ENCODE measurements at regions not wholly inside any gene's neighbourhood (a gene's known extent, or its start where the extent isn't known, plus 50 kb on each side); places are given as distances from the start of the nearest gene placed in this dataset.

DNA sequence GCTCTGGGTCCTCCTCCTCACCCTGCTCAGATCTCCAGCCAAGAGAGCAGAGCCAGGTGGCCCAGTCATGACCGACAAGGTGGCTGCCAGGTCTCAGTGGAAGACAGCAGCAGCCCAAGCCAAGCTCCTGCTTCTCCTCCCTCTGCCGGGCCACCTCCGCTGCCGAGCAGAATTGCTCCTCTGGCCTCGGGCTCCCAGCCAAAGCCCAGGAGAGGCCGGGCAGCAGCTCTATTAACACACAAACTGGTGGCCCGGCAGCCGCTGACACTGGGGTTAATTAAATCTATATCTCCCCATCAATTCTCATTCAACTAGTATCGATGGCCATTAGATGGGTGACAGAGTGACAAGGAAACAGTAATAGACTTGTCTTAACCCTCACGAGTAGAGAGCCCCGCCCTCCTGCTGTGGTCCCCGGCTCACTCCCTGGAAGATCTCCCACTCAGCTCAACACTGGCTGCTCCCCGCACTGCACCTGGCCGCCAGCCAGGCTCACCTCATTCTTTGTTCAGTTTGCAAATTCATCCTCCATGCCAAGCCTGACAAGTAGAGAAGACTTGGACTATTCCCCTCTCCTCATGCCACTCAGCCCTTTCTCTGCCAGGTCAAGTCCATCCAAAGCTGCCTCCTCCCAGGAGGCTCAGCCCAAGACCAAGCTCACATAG lies 74.1 kb upstream of the UNC5B start:
- DNase-seq: peak in 2 of 51 donors; percentile 1 to 3

DNA sequence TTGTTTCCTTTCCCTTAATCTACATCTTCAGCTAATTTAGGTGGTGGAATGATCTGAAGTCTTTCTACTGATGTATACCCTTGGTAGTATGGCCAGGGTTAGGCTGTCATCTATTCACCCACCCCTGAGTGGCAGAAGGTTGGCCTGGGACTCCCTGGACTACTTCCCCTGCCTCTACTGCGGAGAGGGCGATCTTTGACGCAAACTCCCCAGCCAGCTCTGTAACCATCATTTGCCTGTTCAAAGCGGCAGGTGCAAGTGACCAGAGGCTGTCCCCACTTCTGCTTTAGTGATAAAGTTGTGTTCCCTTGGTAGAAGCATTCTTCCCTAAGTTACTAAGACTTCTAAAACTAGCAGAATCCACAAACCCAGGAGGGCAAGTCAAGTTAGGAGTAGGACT lies 70.8 kb upstream of the UNC5B start:
- no peak for DNase-seq

GRCh38 chr10:71143170-71143569 lies 69.2 kb upstream of the UNC5B start:
- no peak for DNase-seq

- DNase-seq: no peak
Measured at GRCh38 chr10:71143610-71144009, 68.8 kb upstream of the UNC5B start.

GRCh38 chr10:71144824-71145223 lies 67.5 kb upstream of the UNC5B start:
- DNase-seq: no peak

DNA sequence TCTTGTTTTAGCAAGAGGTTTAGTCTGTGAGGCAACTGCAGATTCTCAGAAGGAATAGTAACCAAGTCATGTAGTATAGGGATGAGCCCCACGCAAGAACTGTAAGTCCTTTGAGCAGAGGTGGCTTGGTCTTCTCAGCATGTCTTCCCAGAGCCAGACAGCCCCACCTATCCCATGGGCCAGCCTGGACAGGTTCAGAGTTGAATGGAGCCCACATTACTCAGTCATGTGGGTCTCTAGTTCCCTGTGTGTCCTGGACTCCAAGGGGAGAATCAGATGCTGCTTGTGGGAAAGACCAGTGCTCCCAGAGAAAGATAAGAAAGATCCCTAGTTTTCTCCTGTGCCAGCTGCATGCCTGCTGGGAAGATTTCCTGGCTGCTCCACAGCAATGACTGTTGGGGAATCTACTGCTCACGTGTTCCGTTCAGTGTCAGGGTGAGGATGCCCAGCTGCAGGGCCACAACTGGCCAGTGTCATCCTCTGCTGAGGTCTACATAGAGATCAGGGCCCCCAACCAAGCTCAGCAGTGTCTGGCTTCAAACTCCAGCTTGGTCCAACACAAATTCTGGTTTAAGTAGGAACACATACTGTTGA lies 66.9 kb upstream of the UNC5B start:
- DNase-seq: no peak

- DNase-seq: no peak
Measured at GRCh38 chr10:71150796-71151195, 61.6 kb upstream of the UNC5B start.

- DNase-seq: no peak
Measured at GRCh38 chr10:71152043-71152442, 60.3 kb upstream of the UNC5B start.

DNA sequence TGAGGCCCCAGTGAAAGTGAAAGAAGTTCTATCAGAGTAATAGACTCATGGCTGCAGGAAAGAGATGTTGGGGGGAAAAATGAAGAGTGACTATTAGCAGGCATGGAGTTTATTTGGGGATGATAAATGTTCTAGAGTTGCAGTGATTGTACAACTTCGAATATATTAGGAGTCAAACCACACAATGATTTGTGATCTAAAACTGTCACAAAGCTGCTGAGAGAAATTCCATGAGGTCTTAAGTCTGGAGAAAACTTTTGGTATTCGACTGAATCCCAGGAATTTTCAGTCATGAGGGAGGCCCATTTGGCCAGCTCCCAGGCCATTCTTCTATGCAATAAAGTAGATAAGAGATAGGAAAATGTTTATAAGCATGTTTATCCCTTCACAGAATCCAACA lies 55.9 kb upstream of the UNC5B start:
- DNase-seq: no peak

GRCh38 chr10:71157435-71157834 lies 54.9 kb upstream of the UNC5B start:
- DNase-seq: no peak

DNA sequence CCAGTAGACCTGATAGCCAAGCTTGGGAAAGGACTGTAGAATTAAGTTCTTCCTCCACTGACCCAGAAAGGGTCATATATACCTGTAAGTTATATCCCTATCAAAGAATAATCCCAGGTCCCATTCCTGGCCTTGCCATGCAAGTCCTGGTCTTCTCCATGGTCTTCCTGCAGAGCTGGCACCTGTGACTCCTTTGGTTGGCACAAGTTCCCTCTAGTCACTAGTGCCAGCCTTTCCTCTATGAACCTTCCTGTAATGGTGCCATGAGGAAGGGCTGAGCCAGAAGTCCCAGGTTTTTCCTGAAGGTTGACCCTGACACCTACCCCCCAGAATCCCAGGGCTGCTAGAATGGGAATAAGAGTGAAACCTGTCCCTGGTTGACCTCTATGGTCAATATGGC lies 54.1 kb upstream of the UNC5B start:
- DNase-seq: no peak

GRCh38 chr10:71158902-71159301 lies 53.5 kb upstream of the UNC5B start:
- DNase-seq: no peak

- DNase-seq: no peak
Measured at GRCh38 chr10:71159892-71160291, 52.5 kb upstream of the UNC5B start.

- no peak for DNase-seq
Measured at GRCh38 chr10:71161425-71161824, 50.9 kb upstream of the UNC5B start.
